ENCODE measurements at regions not wholly inside any gene's neighbourhood (a gene's known extent, or its start where the extent isn't known, plus 50 kb on each side); places are given as distances from the start of the nearest gene placed in this dataset.

DNA sequence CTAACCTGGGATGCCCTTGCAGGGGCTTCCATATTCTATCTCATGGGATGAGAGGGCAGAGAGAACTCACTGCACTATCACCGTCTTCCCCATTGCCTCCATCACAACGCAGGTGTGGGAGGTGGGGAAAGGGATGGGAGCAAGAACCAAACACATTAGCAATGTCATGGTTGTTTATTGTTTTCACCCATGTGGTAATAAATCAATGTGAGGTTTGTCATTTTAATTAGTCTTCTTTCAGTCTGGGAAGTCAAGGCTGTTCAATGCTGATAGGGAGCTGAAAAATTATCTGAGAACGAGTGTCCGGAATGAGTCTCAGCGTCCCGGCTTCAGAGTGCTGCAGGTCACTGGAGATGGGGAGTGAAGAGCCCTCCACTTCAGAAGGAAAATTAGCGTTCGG is 268.5 kb downstream of the DUSP10 start:
- CTCF ChIA-PET, result no interaction called here
- intact Hi-C loops (cut with micrococcal nuclease; ENCODE audit: unreplicated experiment), result loop anchor here (10.0 kb wide), 1 partner anchor 351 kb away; no protein-coding TSS in a partner anchor

More for the DNA sequence above, 268.5 kb downstream of the DUSP10 start:
- no peaks in the 10 kb centered on the region for H3K36me3 ChIP-seq (ENCODE audit: control insufficient read depth in 2 of 2, insufficient read depth in 2 of 2, low read length in 1 of 2)
- DNase-seq (ENCODE audit: low read depth, low spot score), result no peak
- TF ChIP-seq NFYA (IDR thresholded peaks at IDR 0.05; ENCODE audit: borderline replicate concordance, low read depth, low read length) (no peak), PAX5 (IDR thresholded peaks at IDR 0.05; ENCODE audit: borderline replicate concordance, low read depth, low read length) (no peak), KAT2A (conservative IDR thresholded peaks at IDR 0.05; ENCODE audit: control insufficient read depth, low read depth, low read length) (no peak), MEF2B (IDR thresholded peaks at IDR 0.05; ENCODE audit: partially characterized antibody, poor library complexity, severe bottlenecking) (no peak), NFXL1 (IDR thresholded peaks at IDR 0.05; ENCODE audit: borderline replicate concordance) (no peak), DPF2 (IDR thresholded peaks at IDR 0.05) (no peak), BCLAF1 (IDR thresholded peaks at IDR 0.05) (no peak), LARP7 (IDR thresholded peaks at IDR 0.05) (no peak), SRF (IDR thresholded peaks at IDR 0.05; ENCODE audit: low read depth in 2 of 2, low read length in 2 of 2) (no peak), CBX5 (IDR thresholded peaks at IDR 0.05; ENCODE audit: low read depth) (no peak)
- in situ Hi-C loops (cut with MboI), result no loop called here
- no TSS peak for BruUV-seq (replicated peaks)
- 43% methylated on average over 8 of the region's 8 CpGs for WGBS (ENCODE audit: insufficient coverage, insufficient replicate concordance, low lambda C conversion rate, missing lambda C conversion rate)
- no peaks in the 10 kb centered on the region for H3K79me2 ChIP-seq (ENCODE audit: control insufficient read depth, insufficient read depth, low read length)
- no peaks in the 10 kb centered on the region for H3K9me3 ChIP-seq (replicated peaks; ENCODE audit: control insufficient read depth, insufficient read depth, low read length)
- no peak overlapping the region for H3K9ac ChIP-seq (ENCODE audit: control insufficient read depth, insufficient read depth, low read length)
- POLR2A ChIA-PET, result no interaction called here
- RAD21 ChIA-PET (ENCODE audit: unreplicated experiment), result no interaction called here
- no peak for ATAC-seq
- H3K4me3 ChIP-seq, result no peak overlapping the region
- no peak for FAIRE-seq
- SMC1A ChIA-PET (ENCODE audit: uncharacterized antibody, unreplicated experiment), result no interaction called here
- no peaks in the 10 kb centered on the region; a peak in 2 of 4 replicates for H3K27me3 ChIP-seq (replicated peaks in 1 of 2; ENCODE audit: control insufficient read depth in 2 of 2, insufficient read depth in 2 of 2, low read length in 1 of 2)
- H2AFZ ChIP-seq (ENCODE audit: control insufficient read depth, low read depth, low read length), result no peak overlapping the region
- no peak overlapping the region for H3K4me2 ChIP-seq (ENCODE audit: control insufficient read depth, insufficient read depth)
- no peak overlapping the region for H3K27ac ChIP-seq (ENCODE audit: control insufficient read depth, insufficient read depth)
- H3K4me1 ChIP-seq (ENCODE audit: control insufficient read depth, insufficient read depth, low read length), result no peaks in the 10 kb centered on the region
- no peaks in the 10 kb centered on the region for H4K20me1 ChIP-seq (ENCODE audit: control insufficient read depth, insufficient read depth)
